Peyer's patch (tissue), 4 donors: ENCODE measurements at regions not wholly inside any gene's neighbourhood (a gene's known extent, or its start where the extent isn't known, plus 50 kb on each side); places are given as distances from the start of the nearest gene placed in this dataset.

Experiments
- DNase-seq, 3 donors: peaks; one replicate each; pipeline ENCODE4 v3.0.0-alpha.2; 2017 to 2019
- H3K27ac ChIP-seq, 4 donors: fragments of 200-600 bp; sonication (generic); one replicate each; pipeline ENCODE4 v1.5.1; 2016 to 2019
- H3K27me3 ChIP-seq, 2 donors: fragments of 200-600 bp; sonication (generic); one replicate each; pipeline ENCODE4 v1.5.1; 2019
- H3K36me3 ChIP-seq, 3 donors: fragments of 200-600 bp; sonication (generic); one replicate each; pipeline ENCODE4 v1.5.1; 2016 to 2019
- H3K4me1 ChIP-seq, 4 donors: fragments of 200-600 bp; sonication (generic); one replicate each; pipeline ENCODE4 v1.5.1; 2016 to 2019
- H3K4me3 ChIP-seq, 4 donors: fragments of 200-600 bp; sonication (generic); 1 replicate in 3 of 4; 2 replicates in 1 of 4; pipeline ENCODE4 v1.5.1; 2016 to 2019; ENCODE audit warnings: mild to moderate bottlenecking in 1 of 4
- H3K9me3 ChIP-seq, 4 donors: fragments of 200-600 bp; sonication (generic); one replicate each; pipeline ENCODE4 v1.5.1; 2016 to 2019; ENCODE audit warnings: mild to moderate bottlenecking in 1 of 4
- CTCF ChIP-seq, 6 experiments: fragments of 450-650 bp in 4 of 6; fragments of 200-600 bp in 2 of 6; sonication (generic) in 1 of 6; IDR thresholded peaks; one replicate each; pipeline ENCODE4 v1.5.1; 2017 to 2019; ENCODE audit warnings: antibody characterized with exemption in 6 of 6, mild to moderate bottlenecking in 3 of 6, moderate library complexity in 1 of 6
- POLR2A ChIP-seq, 2 donors: fragments of 450-650 bp; IDR thresholded peaks; one replicate each; pipeline ENCODE4 v1.5.1; 2017; ENCODE audit warnings: antibody characterized with exemption in 2 of 2, mild to moderate bottlenecking in 2 of 2, moderate library complexity in 2 of 2

- Histone ChIP-seq H3K4me3 (no peak overlapping the region), H3K27me3 (no peaks in the 10 kb centered on the region), H3K9me3 (no peaks in the 10 kb centered on the region), H3K36me3 (no peaks in the 10 kb centered on the region), H3K27ac (no peak overlapping the region), H3K4me1 (no peaks in the 10 kb centered on the region)
- TF ChIP-seq CTCF (IDR thresholded peaks at IDR 0.05) = no peak
- no peak for TF ChIP-seq POLR2A (IDR thresholded peaks at IDR 0.05)
- DNase-seq = no peak
Observed at GRCh38 chr2:217154923-217155322, 295.1 kb upstream of the TNP1 start.

GRCh38 chr2:217153510-217153909, 293.6 kb upstream of the TNP1 start:
- no peaks in the 10 kb centered on the region for H3K36me3 ChIP-seq
- H3K4me1 ChIP-seq = no peaks in the 10 kb centered on the region
- no peaks in the 10 kb centered on the region for H3K9me3 ChIP-seq
- no peak for TF ChIP-seq CTCF (IDR thresholded peaks at IDR 0.05)
- no peak for TF ChIP-seq POLR2A (IDR thresholded peaks at IDR 0.05)
- no peak overlapping the region for H3K27ac ChIP-seq
- no peak for DNase-seq
- H3K27me3 ChIP-seq = no peaks in the 10 kb centered on the region
- H3K4me3 ChIP-seq = no peak overlapping the region

DNA sequence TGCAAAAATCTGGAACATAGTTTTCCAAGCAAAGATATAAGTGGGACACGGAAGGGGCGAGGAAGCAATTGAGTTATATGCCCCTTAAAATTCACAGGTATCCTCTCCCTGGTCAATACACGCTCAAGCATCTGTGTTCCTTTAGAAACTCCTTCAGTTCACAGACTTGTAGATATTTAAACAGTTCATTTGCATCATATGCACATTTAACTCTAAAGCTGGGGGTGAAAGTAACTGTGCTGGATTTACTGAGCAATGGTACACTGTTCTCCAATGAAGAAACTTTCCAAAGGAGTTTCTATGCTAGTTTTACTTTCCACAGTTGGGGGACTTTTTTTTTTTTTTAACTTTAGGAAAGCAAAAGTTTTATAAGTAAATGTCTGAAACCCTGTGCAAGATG, 293.0 kb upstream of the TNP1 start:
- no peaks in the 10 kb centered on the region for H3K4me1 ChIP-seq
- H3K27me3 ChIP-seq = no peaks in the 10 kb centered on the region
- H3K36me3 ChIP-seq = no peaks in the 10 kb centered on the region
- no peak overlapping the region for H3K4me3 ChIP-seq
- DNase-seq = no peak
- no peaks in the 10 kb centered on the region for H3K9me3 ChIP-seq
- no peak overlapping the region for H3K27ac ChIP-seq
- TF ChIP-seq POLR2A (IDR thresholded peaks at IDR 0.05) (no peak), CTCF (IDR thresholded peaks at IDR 0.05) (no peak)

- Histone ChIP-seq H3K36me3 (no peaks in the 10 kb centered on the region), H3K27ac (no peak overlapping the region), H3K4me1 (no peaks in the 10 kb centered on the region), H3K4me3 (no peak overlapping the region), H3K27me3 (no peaks in the 10 kb centered on the region), H3K9me3 (no peaks in the 10 kb centered on the region)
- DNase-seq = no peak
- TF ChIP-seq CTCF (IDR thresholded peaks at IDR 0.05) (no peak), POLR2A (IDR thresholded peaks at IDR 0.05) (no peak)
Observed at GRCh38 chr2:217151509-217152206, 291.8 kb upstream of the TNP1 start.

DNA sequence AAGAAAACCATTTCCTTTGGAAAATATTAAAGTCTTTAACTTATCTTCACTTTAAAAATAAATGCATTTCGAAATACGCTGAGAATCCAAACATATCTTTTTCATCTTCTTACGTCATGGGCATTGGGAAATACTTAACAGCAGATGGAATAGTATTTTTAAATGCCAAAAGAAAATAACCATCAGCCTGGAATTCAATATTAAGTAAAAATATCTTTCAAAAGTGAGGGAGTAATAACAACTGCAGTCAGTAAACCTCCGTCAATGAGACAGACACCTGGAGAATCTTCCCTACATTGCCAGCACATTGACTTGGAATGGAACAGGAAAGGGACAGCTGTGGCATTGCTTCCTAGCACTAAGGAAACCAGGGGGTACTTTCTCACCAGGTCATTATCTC, 290.4 kb upstream of the TNP1 start:
- TF ChIP-seq CTCF (IDR thresholded peaks at IDR 0.05) (no peak), POLR2A (IDR thresholded peaks at IDR 0.05) (no peak)
- Histone ChIP-seq H3K36me3 (no peaks in the 10 kb centered on the region), H3K4me3 (no peak overlapping the region), H3K4me1 (no peaks in the 10 kb centered on the region), H3K27me3 (no peaks in the 10 kb centered on the region), H3K9me3 (no peaks in the 10 kb centered on the region), H3K27ac (no peak overlapping the region)
- DNase-seq = no peak
